GM12878 (cell line): ENCODE measurements at regions not wholly inside any gene's neighbourhood (a gene's known extent, or its start where the extent isn't known, plus 50 kb on each side); places are given as distances from the start of the nearest gene placed in this dataset.

ENCODE experiments used
- ATAC-seq: fragments of 200-7000 bp; cut with Tn5 transposase; 3 replicates; pipeline ENCODE4 v1.9.1; 2020; ENCODE audit warnings: mild to moderate bottlenecking, moderate library complexity
- BruUV-seq: library from RNA; stranded (reverse); fragments of 400-500 nt; replicated peaks from 2 replicates; lab custom pipeline; 2021; lab: Mats Ljungman, UMichigan
- CTCF ChIA-PET: fragments of 300-600 bp; sonication (Branson Sonifier 250); formaldehyde crosslinking; extraction: SDS; loops from one replicate; lab custom pipeline; 2021; ENCODE audit warnings: inconsistent platforms; lab: Yijun Ruan, JAX
- POLR2A ChIA-PET: fragments of 350-600 bp; formaldehyde crosslinking; extraction: SDS; loops from one replicate; lab custom pipeline; 2021; ENCODE audit warnings: inconsistent platforms; lab: Charles Lee
- RAD21 ChIA-PET: fragments of 300-600 bp; sonication (Branson Sonifier 250); formaldehyde crosslinking; loops from one replicate; lab custom pipeline; 2023; ENCODE audit warnings: antibody characterized with exemption; ENCODE audit not compliant: unreplicated experiment; lab: Charles Lee
- SMC1A ChIA-PET: fragments of 300-600 bp; sonication (Branson Sonifier 250); formaldehyde crosslinking; loops from one replicate; lab custom pipeline; 2023; ENCODE audit not compliant: unreplicated experiment, uncharacterized antibody; lab: Charles Lee
- DNase-seq: peaks from one replicate; pipeline ENCODE4 v3.0.0-alpha.2; 2011; ENCODE audit warnings: low read depth, low spot score
- FAIRE-seq: peaks from 3 replicates; lab custom pipeline; 2011; peaks lifted over from hg19 to GRCh38; lab: Jason Lieb, UNC
- H2AFZ ChIP-seq: 2 replicates; pipeline ENCODE4 v1.6.0; 2011; ENCODE audit warnings: low read depth, low read length, control low read depth; ENCODE audit not compliant: control insufficient read depth
- H3K27ac ChIP-seq: 2 replicates; pipeline ENCODE4 v1.5.1; 2011; ENCODE audit warnings: control low read depth; ENCODE audit not compliant: control insufficient read depth, insufficient read depth
- H3K27me3 ChIP-seq, 2 experiments: replicated peaks in 1 of 2; 2 replicates each; pipeline versions ENCODE4 v1.6.0 to v1.6.1; 2011; ENCODE audit warnings: low read length in 1 of 2; ENCODE audit not compliant: control insufficient read depth in 2 of 2, insufficient read depth in 2 of 2
- H3K36me3 ChIP-seq, 2 experiments: 2 replicates each; pipeline ENCODE4 v1.5.1; 2011; ENCODE audit warnings: low read length in 1 of 2; ENCODE audit not compliant: control insufficient read depth in 2 of 2, insufficient read depth in 2 of 2
- H3K4me1 ChIP-seq: 2 replicates; pipeline ENCODE4 v1.6.1; 2011; ENCODE audit warnings: mild to moderate bottlenecking, low read length, moderate library complexity, mixed read lengths; ENCODE audit not compliant: control insufficient read depth, insufficient read depth
- H3K4me2 ChIP-seq: 2 replicates; pipeline ENCODE4 v1.6.0; 2011; ENCODE audit warnings: control low read depth; ENCODE audit not compliant: control insufficient read depth, insufficient read depth
- H3K4me3 ChIP-seq: fragments of 200-600 bp; sonication (generic); 2 replicates; pipeline ENCODE4 v1.5.1; 2016
- H3K79me2 ChIP-seq: 2 replicates; pipeline ENCODE4 v1.6.0; 2011; ENCODE audit warnings: low read length; ENCODE audit not compliant: control insufficient read depth, insufficient read depth
- H3K9ac ChIP-seq: 2 replicates; pipeline ENCODE4 v1.8.0; 2011; ENCODE audit warnings: low read length, control low read depth, mixed read lengths; ENCODE audit not compliant: control insufficient read depth, insufficient read depth
- H3K9me3 ChIP-seq: replicated peaks from 3 replicates; pipeline ENCODE4 v1.5.1; 2011; ENCODE audit warnings: mild to moderate bottlenecking, low read length; ENCODE audit not compliant: control insufficient read depth, insufficient read depth
- H4K20me1 ChIP-seq: 2 replicates; pipeline ENCODE4 v1.6.0; 2011; ENCODE audit not compliant: control insufficient read depth, insufficient read depth
- BMI1 ChIP-seq: fragments of 450-650 bp; IDR thresholded peaks from 2 replicates; pipeline ENCODE4 v1.6.1; 2016; ENCODE audit warnings: mild to moderate bottlenecking, moderate library complexity, borderline replicate concordance
- CHD1 ChIP-seq: IDR thresholded peaks from 2 replicates; pipeline ENCODE4 v1.6.1; 2012; ENCODE audit warnings: low read depth, low read length, improper control_type of control experiment
- CREM ChIP-seq: IDR thresholded peaks from 2 replicates; pipeline ENCODE4 v1.6.1; 2014; ENCODE audit warnings: antibody characterized with exemption, low read depth
- IRF3 ChIP-seq: fragments of 450-650 bp; IDR thresholded peaks from 2 replicates; pipeline ENCODE4 v1.6.1; 2014; ENCODE audit warnings: mild to moderate bottlenecking
- MTA2 ChIP-seq: fragments of 450-650 bp; IDR thresholded peaks from 2 replicates; pipeline ENCODE4 v1.6.1; 2016; ENCODE audit warnings: low read depth, mild to moderate bottlenecking, moderate library complexity
- NFYA ChIP-seq: IDR thresholded peaks from 2 replicates; pipeline ENCODE4 v1.6.1; 2011; ENCODE audit warnings: low read depth, mild to moderate bottlenecking, low read length, improper control_type of control experiment, borderline replicate concordance
- PML ChIP-seq: IDR thresholded peaks from 2 replicates; pipeline ENCODE4 v1.6.1; 2012; ENCODE audit warnings: low read length, inconsistent platforms
- REST ChIP-seq: IDR thresholded peaks from 2 replicates; pipeline ENCODE4 v1.6.1; 2012; ENCODE audit warnings: mild to moderate bottlenecking, low read depth, low read length
- SP1 ChIP-seq: IDR thresholded peaks from one replicate; pipeline ENCODE4 v1.6.1; 2011; ENCODE audit warnings: low read depth, low read length
- SUZ12 ChIP-seq: fragments of 200-600 bp; sonication (generic); IDR thresholded peaks from one replicate; pipeline ENCODE4 v1.6.1; 2018; ENCODE audit warnings: antibody characterized with exemption, mild to moderate bottlenecking; ENCODE audit not compliant: unreplicated experiment
- TBL1XR1 ChIP-seq: IDR thresholded peaks from 2 replicates; pipeline ENCODE4 v1.6.1; 2012; ENCODE audit warnings: low read depth, low read length, improper control_type of control experiment
- ZBTB11 ChIP-seq: fragments of 450-650 bp; formaldehyde crosslinking; IDR thresholded peaks from 2 replicates; pipeline ENCODE4 v1.5.0; 2022; ENCODE audit warnings: mild to moderate bottlenecking, missing genetic modification characterization
- ZBTB33 ChIP-seq: fragments of 450-650 bp; IDR thresholded peaks from 2 replicates; pipeline ENCODE4 v1.6.1; 2017; ENCODE audit warnings: mild to moderate bottlenecking
- ZNF207 ChIP-seq: fragments of 450-650 bp; IDR thresholded peaks from 2 replicates; pipeline ENCODE4 v1.6.1; 2014; ENCODE audit warnings: antibody characterized with exemption, mild to moderate bottlenecking, borderline replicate concordance
- WGBS: methylation state at CpG from one replicate; pipeline ENCODE4 v1.1.6; 2016; ENCODE audit warnings: low lambda C conversion rate; ENCODE audit not compliant: insufficient replicate concordance, insufficient coverage; ENCODE audit errors: missing lambda C conversion rate; 5-methylcytosine and 5-hydroxymethylcytosine counted together
- in situ Hi-C: fragments of 300-500 bp; cut with MboI; formaldehyde crosslinking; loops from 9 replicates; pipeline ENCODE4 v1.14.3; 2018; ENCODE audit warnings: mixed read lengths
- intact Hi-C: fragments of 100-400 bp; cut with micrococcal nuclease; formaldehyde crosslinking; loops from one replicate; pipeline ENCODE4 v1.14.2; 2022; ENCODE audit not compliant: unreplicated experiment

- TF ChIP-seq REST (no peak), MTA2 (no peak), ZBTB33 (no peak), ZNF207 (no peak), SP1 (no peak)
Measured at GRCh38 chr4:123510659-123511058, 114.1 kb downstream of the SPRY1 start (continued).

- Histone ChIP-seq H3K36me3 (no peaks in the 10 kb centered on the region), H4K20me1 (no peaks in the 10 kb centered on the region), H3K4me1 (no peaks in the 10 kb centered on the region), H3K27me3 (no peaks in the 10 kb centered on the region; a peak in 1 of 4 replicates), H3K79me2 (no peaks in the 10 kb centered on the region), H3K9me3 (no peaks in the 10 kb centered on the region), H3K27ac (no peak overlapping the region), H3K4me2 (no peak overlapping the region), H2AFZ (no peak overlapping the region), H3K4me3 (no peak overlapping the region), H3K9ac (no peak overlapping the region)
- RAD21 ChIA-PET: interaction anchor here (0.6 to 1.6 kb wide), 3 partner anchors 122 to 154 kb away, joined by 3 to 5 read pairs (median 4); no protein-coding TSS in a partner anchor
- in situ Hi-C loops: no loop called here
- no peak for ATAC-seq
- WGBS: 34% methylated on average over 3 of the region's 3 CpGs
- CTCF ChIA-PET: interaction anchor here (1.4 to 1.7 kb wide), 2 partner anchors 8 to 47 kb away, joined by 3 to 5 read pairs; no protein-coding TSS in a partner anchor
- no peak for FAIRE-seq
- DNase-seq: no peak
- intact Hi-C loops: no loop called here
- SMC1A ChIA-PET: interaction anchor here (0.8 to 0.9 kb wide), 2 partner anchors 12 to 13 kb away, joined by 3 to 4 read pairs; no protein-coding TSS in a partner anchor
- no TSS peak for BruUV-seq
- POLR2A ChIA-PET: no interaction called here
- TF ChIP-seq ZBTB11 (no peak), BMI1 (no peak), PML (no peak), SUZ12 (no peak), TBL1XR1 (no peak), CHD1 (no peak), IRF3 (no peak), NFYA (no peak), CREM (no peak)
Measured at GRCh38 chr4:123516576-123516975, 120.0 kb downstream of the SPRY1 start.
